Panc1 (cell line): ENCODE measurements at regions not wholly inside any gene's neighbourhood (a gene's known extent, or its start where the extent isn't known, plus 50 kb on each side); places are given as distances from the start of the nearest gene placed in this dataset.

ENCODE experiments used
- ATAC-seq: fragments of 200-7000 bp; cut with Tn5 transposase; 2 replicates; pipeline ENCODE4 v1.9.1; 2020; ENCODE audit warnings: mild to moderate bottlenecking, moderate library complexity
- BruUV-seq: library from RNA; stranded (reverse); fragments of 400-500 nt; replicated peaks from 2 replicates; lab custom pipeline; 2021; lab: Mats Ljungman, UMichigan
- CTCF ChIA-PET: fragments of 300-600 bp; sonication (Branson Sonifier 250); formaldehyde crosslinking; loops from one replicate; lab custom pipeline; 2022; ENCODE audit warnings: antibody characterized with exemption; lab: Charles Lee
- POLR2A ChIA-PET: fragments of 300-600 bp; sonication (Branson Sonifier 250); formaldehyde crosslinking; loops from one replicate; lab custom pipeline; 2022; ENCODE audit warnings: antibody characterized with exemption; lab: Charles Lee
- DNase-seq: peaks from one replicate; pipeline ENCODE4 v3.0.0-alpha.2; 2010; ENCODE audit warnings: low read depth, low spot score
- H3K27ac ChIP-seq: 2 replicates; pipeline ENCODE4 v1.5.1; 2011; ENCODE audit warnings: mild to moderate bottlenecking, low read length, inconsistent platforms
- H3K27me3 ChIP-seq: fragments of 200-500 bp; sonication (Bioruptor generic); 2 replicates; pipeline ENCODE4 v1.6.0; 2014; ENCODE audit warnings: low read length, inconsistent platforms; ENCODE audit not compliant: control insufficient read depth, insufficient read depth
- H3K36me3 ChIP-seq: fragments of 200-500 bp; sonication (Bioruptor generic); 2 replicates; pipeline ENCODE4 v1.5.1; 2014; ENCODE audit warnings: inconsistent platforms, mild to moderate bottlenecking, low read length, moderate library complexity; ENCODE audit not compliant: control insufficient read depth, insufficient read depth
- H3K4me1 ChIP-seq: 2 replicates; pipeline ENCODE4 v1.5.1; 2011; ENCODE audit warnings: inconsistent platforms, mild to moderate bottlenecking, low read length, moderate library complexity; ENCODE audit not compliant: control insufficient read depth, insufficient read depth
- H3K4me3 ChIP-seq, 2 experiments: 2 replicates each; pipeline ENCODE4 v1.5.1; 2011 to 2012; ENCODE audit warnings: low read depth in 2 of 2, low read length in 2 of 2, mild to moderate bottlenecking in 2 of 2, inconsistent platforms in 1 of 2, moderate library complexity in 1 of 2
- H3K9me3 ChIP-seq: fragments of 200-500 bp; sonication (Bioruptor generic); 2 replicates; pipeline ENCODE4 v1.5.1; 2014; ENCODE audit warnings: low read depth, mild to moderate bottlenecking, inconsistent platforms, low read length, moderate library complexity; ENCODE audit not compliant: control insufficient read depth, insufficient read depth
- POLR2AphosphoS5 ChIP-seq: IDR thresholded peaks from 2 replicates; pipeline ENCODE4 v1.6.1; 2012; ENCODE audit warnings: mild to moderate bottlenecking, low read depth, low read length, moderate library complexity
- SIN3A ChIP-seq: IDR thresholded peaks from 2 replicates; pipeline ENCODE4 v1.6.1; 2012; ENCODE audit warnings: low read depth, mild to moderate bottlenecking, low read length, moderate library complexity, borderline replicate concordance; ENCODE audit not compliant: insufficient read depth
- TCF7L2 ChIP-seq: IDR thresholded peaks from 2 replicates; pipeline ENCODE4 v1.6.1; 2011; ENCODE audit warnings: mild to moderate bottlenecking, low read depth, low read length, inconsistent platforms
- in situ Hi-C: cut with HindIII; loops from 2 replicates; pipeline ENCODE4 v1.10.0; 2016; ENCODE audit warnings: low sequenced_read_pairs, low pct_unique_long_range_greater_than_20kb
- intact Hi-C: fragments of 100-400 bp; cut with micrococcal nuclease; formaldehyde crosslinking; loops from one replicate; pipeline ENCODE4 v1.10.0; 2022; ENCODE audit not compliant: unreplicated experiment
- TF ChIP-seq, protein P1 (sequence below), 2 experiments: IDR thresholded peaks; 2 replicates each; pipeline ENCODE4 v1.6.1; 2011 to 2012; ENCODE audit warnings: low read depth in 2 of 2, control low read depth in 1 of 2, low read length in 1 of 2, mild to moderate bottlenecking in 1 of 2, moderate library complexity in 1 of 2; ENCODE audit not compliant: insufficient read depth in 1 of 2
- TF ChIP-seq, protein P2 (sequence below): fragments of 450-650 bp; IDR thresholded peaks from 2 replicates; pipeline ENCODE4 v1.5.1; 2017; ENCODE audit warnings: mild to moderate bottlenecking

GRCh38 chr4:121534187-121534586 is 153.4 kb upstream of the QRFPR start:
- Histone ChIP-seq H3K27ac (no peak overlapping the region), H3K27me3 (no peaks in the 10 kb centered on the region), H3K4me1 (no peaks in the 10 kb centered on the region), H3K9me3 (no peaks in the 10 kb centered on the region), H3K4me3 (no peak overlapping the region), H3K36me3 (no peaks in the 10 kb centered on the region)
- intact Hi-C loops (no loop called here), in situ Hi-C loops (no loop called here)
- ATAC-seq (no peak), DNase-seq (no peak)
- ChIA-PET POLR2A (no interaction called here), CTCF (no interaction called here)
- BruUV-seq, result no TSS peak
- TF ChIP-seq POLR2AphosphoS5, result no peak
- TF ChIP-seq TCF7L2, result no peak
- TF ChIP-seq, protein P1, sequence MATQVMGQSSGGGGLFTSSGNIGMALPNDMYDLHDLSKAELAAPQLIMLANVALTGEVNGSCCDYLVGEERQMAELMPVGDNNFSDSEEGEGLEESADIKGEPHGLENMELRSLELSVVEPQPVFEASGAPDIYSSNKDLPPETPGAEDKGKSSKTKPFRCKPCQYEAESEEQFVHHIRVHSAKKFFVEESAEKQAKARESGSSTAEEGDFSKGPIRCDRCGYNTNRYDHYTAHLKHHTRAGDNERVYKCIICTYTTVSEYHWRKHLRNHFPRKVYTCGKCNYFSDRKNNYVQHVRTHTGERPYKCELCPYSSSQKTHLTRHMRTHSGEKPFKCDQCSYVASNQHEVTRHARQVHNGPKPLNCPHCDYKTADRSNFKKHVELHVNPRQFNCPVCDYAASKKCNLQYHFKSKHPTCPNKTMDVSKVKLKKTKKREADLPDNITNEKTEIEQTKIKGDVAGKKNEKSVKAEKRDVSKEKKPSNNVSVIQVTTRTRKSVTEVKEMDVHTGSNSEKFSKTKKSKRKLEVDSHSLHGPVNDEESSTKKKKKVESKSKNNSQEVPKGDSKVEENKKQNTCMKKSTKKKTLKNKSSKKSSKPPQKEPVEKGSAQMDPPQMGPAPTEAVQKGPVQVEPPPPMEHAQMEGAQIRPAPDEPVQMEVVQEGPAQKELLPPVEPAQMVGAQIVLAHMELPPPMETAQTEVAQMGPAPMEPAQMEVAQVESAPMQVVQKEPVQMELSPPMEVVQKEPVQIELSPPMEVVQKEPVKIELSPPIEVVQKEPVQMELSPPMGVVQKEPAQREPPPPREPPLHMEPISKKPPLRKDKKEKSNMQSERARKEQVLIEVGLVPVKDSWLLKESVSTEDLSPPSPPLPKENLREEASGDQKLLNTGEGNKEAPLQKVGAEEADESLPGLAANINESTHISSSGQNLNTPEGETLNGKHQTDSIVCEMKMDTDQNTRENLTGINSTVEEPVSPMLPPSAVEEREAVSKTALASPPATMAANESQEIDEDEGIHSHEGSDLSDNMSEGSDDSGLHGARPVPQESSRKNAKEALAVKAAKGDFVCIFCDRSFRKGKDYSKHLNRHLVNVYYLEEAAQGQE (IDR thresholded peaks at IDR 0.05; ENCODE audit: insufficient read depth in 1 of 2, low read depth in 2 of 2, low read length in 1 of 2), result no peak
- TF ChIP-seq, protein P2, sequence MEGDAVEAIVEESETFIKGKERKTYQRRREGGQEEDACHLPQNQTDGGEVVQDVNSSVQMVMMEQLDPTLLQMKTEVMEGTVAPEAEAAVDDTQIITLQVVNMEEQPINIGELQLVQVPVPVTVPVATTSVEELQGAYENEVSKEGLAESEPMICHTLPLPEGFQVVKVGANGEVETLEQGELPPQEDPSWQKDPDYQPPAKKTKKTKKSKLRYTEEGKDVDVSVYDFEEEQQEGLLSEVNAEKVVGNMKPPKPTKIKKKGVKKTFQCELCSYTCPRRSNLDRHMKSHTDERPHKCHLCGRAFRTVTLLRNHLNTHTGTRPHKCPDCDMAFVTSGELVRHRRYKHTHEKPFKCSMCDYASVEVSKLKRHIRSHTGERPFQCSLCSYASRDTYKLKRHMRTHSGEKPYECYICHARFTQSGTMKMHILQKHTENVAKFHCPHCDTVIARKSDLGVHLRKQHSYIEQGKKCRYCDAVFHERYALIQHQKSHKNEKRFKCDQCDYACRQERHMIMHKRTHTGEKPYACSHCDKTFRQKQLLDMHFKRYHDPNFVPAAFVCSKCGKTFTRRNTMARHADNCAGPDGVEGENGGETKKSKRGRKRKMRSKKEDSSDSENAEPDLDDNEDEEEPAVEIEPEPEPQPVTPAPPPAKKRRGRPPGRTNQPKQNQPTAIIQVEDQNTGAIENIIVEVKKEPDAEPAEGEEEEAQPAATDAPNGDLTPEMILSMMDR, result no peak
- TF ChIP-seq SIN3A, result no peak

- H3K4me1 ChIP-seq, result no peaks in the 10 kb centered on the region
- TF ChIP-seq SIN3A (no peak), TCF7L2 (no peak), POLR2AphosphoS5 (no peak)
- TF ChIP-seq, protein P1 (IDR thresholded peaks at IDR 0.05; ENCODE audit: insufficient read depth in 1 of 2, low read depth in 2 of 2, low read length in 1 of 2), result no peak
- no peaks in the 10 kb centered on the region for H3K9me3 ChIP-seq
- CTCF ChIA-PET, result no interaction called here
- no peak for DNase-seq
- no peak overlapping the region for H3K4me3 ChIP-seq
- POLR2A ChIA-PET, result no interaction called here
- intact Hi-C loops, result no loop called here
- no peaks in the 10 kb centered on the region for H3K27me3 ChIP-seq
- in situ Hi-C loops, result no loop called here
- ATAC-seq, result no peak
- no TSS peak for BruUV-seq
- H3K27ac ChIP-seq, result no peak overlapping the region
- no peaks in the 10 kb centered on the region for H3K36me3 ChIP-seq
Observed at GRCh38 chr4:121526509-121526908, 145.7 kb upstream of the QRFPR start.
